Vagina (tissue), 2 donors: ENCODE measurements at regions not wholly inside any gene's neighbourhood (a gene's known extent, or its start where the extent isn't known, plus 50 kb on each side); places are given as distances from the start of the nearest gene placed in this dataset.

ENCODE experiments used
- DNase-seq, 2 donors: peaks; one replicate each; pipeline ENCODE4 v3.0.0-alpha.2; 2017; ENCODE audit errors: extremely low spot score in 2 of 2
- H3K27ac ChIP-seq: fragments of 200-600 bp; sonication (generic); one replicate; pipeline ENCODE4 v1.5.1; 2019
- H3K27me3 ChIP-seq: fragments of 200-600 bp; sonication (generic); one replicate; pipeline ENCODE4 v1.5.1; 2019
- H3K36me3 ChIP-seq, 2 donors: fragments of 200-600 bp; sonication (generic); one replicate each; pipeline ENCODE4 v1.5.1; 2017 to 2019
- H3K4me1 ChIP-seq: fragments of 200-600 bp; sonication (generic); one replicate; pipeline ENCODE4 v1.5.1; 2019
- H3K4me3 ChIP-seq, 2 donors: fragments of 200-600 bp; sonication (generic); 1 replicate in 1 of 2; 2 replicates in 1 of 2; pipeline ENCODE4 v1.5.1; 2016 to 2019
- H3K9me3 ChIP-seq: fragments of 200-600 bp; sonication (generic); one replicate; pipeline ENCODE4 v1.5.1; 2019
- POLR2A ChIP-seq, 2 donors: fragments of 450-650 bp; IDR thresholded peaks; one replicate each; pipeline ENCODE4 v1.6.1; 2017; ENCODE audit warnings: antibody characterized with exemption in 2 of 2, mild to moderate bottlenecking in 2 of 2, moderate library complexity in 2 of 2
- POLR2AphosphoS5 ChIP-seq, 2 donors: sonication (generic); formaldehyde crosslinking; IDR thresholded peaks; one replicate each; pipeline ENCODE4 v1.9.0; 2017; ENCODE audit warnings: antibody characterized with exemption in 2 of 2, mild to moderate bottlenecking in 2 of 2, low read depth in 1 of 2; ENCODE audit not compliant: insufficient read depth in 1 of 2
- intact Hi-C: fragments of 100-400 bp; cut with DNase I; formaldehyde crosslinking; loops from one replicate; pipeline ENCODE4 v1.15.1; 2023
- TF ChIP-seq, protein P1 (sequence below), 3 experiments: fragments of 450-650 bp in 2 of 3; fragments of 200-600 bp in 1 of 3; sonication (generic) in 1 of 3; IDR thresholded peaks; one replicate each; pipeline ENCODE4 v1.5.1; 2017 to 2019; ENCODE audit warnings: antibody characterized with exemption in 3 of 3, mild to moderate bottlenecking in 2 of 3, moderate library complexity in 2 of 3

- TF ChIP-seq POLR2A (IDR thresholded peaks at IDR 0.05): no peak
- Histone ChIP-seq H3K9me3 (no peaks in the 10 kb centered on the region), H3K4me1 (no peaks in the 10 kb centered on the region), H3K4me3 (no peak overlapping the region), H3K27me3 (no peaks in the 10 kb centered on the region), H3K36me3 (no peaks in the 10 kb centered on the region), H3K27ac (no peak overlapping the region)
- intact Hi-C loops: no loop called here
- DNase-seq: no peak
Measured at GRCh38 chr10:35909121-35909720, 267.1 kb upstream of the FZD8 start.

DNA sequence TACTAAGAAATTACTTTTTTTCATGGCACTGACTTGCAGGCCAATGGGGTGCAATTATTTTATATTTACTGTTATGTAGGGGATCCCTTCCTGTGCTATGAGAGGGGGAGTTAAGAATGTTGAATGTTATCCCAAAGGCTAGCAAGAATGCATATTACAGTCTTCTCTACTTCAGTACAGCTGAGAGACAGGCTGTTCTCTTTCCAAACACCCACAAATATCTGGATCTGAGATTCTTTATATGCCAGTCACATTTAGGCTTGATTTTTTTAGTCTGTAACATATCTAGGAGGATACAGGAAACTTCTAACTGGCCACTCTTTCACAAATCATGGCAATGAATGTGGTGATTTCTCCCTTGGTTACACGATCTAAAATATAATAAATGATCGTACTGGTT lies 266.4 kb upstream of the FZD8 start:
- Histone ChIP-seq H3K4me1 (no peaks in the 10 kb centered on the region), H3K27me3 (no peaks in the 10 kb centered on the region), H3K4me3 (no peak overlapping the region), H3K27ac (no peak overlapping the region), H3K36me3 (no peaks in the 10 kb centered on the region), H3K9me3 (no peaks in the 10 kb centered on the region)
- TF ChIP-seq, protein P1, sequence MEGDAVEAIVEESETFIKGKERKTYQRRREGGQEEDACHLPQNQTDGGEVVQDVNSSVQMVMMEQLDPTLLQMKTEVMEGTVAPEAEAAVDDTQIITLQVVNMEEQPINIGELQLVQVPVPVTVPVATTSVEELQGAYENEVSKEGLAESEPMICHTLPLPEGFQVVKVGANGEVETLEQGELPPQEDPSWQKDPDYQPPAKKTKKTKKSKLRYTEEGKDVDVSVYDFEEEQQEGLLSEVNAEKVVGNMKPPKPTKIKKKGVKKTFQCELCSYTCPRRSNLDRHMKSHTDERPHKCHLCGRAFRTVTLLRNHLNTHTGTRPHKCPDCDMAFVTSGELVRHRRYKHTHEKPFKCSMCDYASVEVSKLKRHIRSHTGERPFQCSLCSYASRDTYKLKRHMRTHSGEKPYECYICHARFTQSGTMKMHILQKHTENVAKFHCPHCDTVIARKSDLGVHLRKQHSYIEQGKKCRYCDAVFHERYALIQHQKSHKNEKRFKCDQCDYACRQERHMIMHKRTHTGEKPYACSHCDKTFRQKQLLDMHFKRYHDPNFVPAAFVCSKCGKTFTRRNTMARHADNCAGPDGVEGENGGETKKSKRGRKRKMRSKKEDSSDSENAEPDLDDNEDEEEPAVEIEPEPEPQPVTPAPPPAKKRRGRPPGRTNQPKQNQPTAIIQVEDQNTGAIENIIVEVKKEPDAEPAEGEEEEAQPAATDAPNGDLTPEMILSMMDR (IDR thresholded peaks at IDR 0.05): no peak
- intact Hi-C loops: no loop called here
- no peak for DNase-seq

DNA sequence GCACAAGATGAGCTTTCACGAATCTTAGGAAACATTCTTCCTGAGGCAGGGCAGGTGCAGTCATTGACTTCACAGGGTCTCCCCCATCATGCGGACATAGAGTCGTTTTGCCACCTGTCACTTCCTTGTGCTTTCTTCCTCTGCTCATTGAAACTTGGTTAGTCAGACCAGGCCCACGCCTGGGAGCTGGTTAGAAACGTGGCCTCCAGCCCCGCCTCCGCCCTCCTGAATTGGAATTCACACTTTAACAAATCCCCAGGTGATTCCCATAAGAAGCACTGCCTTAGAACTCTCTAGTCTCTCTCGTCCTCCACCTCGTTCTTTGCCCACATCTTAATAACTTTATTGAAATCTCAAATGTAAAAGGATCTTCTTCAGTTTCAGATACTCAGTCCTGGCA lies 265.5 kb upstream of the FZD8 start:
- no peak for DNase-seq
- H3K4me1 ChIP-seq: no peaks in the 10 kb centered on the region
- H3K4me3 ChIP-seq: no peak overlapping the region
- H3K9me3 ChIP-seq: no peaks in the 10 kb centered on the region
- no peak overlapping the region for H3K27ac ChIP-seq
- intact Hi-C loops: no loop called here
- no peaks in the 10 kb centered on the region for H3K27me3 ChIP-seq
- no peak for TF ChIP-seq POLR2A (IDR thresholded peaks at IDR 0.05)
- no peak for TF ChIP-seq POLR2AphosphoS5 (IDR thresholded peaks at IDR 0.05; ENCODE audit: insufficient read depth in 1 of 2, low read depth in 1 of 2)
- TF ChIP-seq, protein P1 (IDR thresholded peaks at IDR 0.05): no peak
- no peaks in the 10 kb centered on the region for H3K36me3 ChIP-seq

DNA sequence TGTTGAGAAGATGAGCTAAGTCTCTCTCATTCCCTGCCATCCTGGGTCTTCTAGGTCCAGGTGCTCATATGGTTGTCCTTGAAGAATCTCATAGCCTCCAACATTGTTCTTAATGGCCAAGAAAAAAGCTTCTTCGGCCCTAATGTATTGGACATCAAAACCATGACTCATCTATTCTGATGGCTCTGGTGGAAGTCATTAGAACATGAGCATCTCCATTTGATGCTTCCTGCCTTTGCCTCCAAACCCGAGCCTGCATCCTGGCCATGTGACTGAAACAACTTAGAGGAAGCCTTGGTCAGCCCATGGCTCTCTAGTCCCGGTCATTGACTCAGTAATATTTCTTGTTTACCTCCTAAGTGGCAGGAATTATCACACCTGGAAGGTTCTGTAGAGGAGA lies 264.1 kb upstream of the FZD8 start:
- Histone ChIP-seq H3K27ac (no peak overlapping the region), H3K4me1 (no peaks in the 10 kb centered on the region), H3K9me3 (no peaks in the 10 kb centered on the region), H3K36me3 (no peaks in the 10 kb centered on the region), H3K4me3 (no peak overlapping the region), H3K27me3 (no peaks in the 10 kb centered on the region)
- DNase-seq: no peak
- intact Hi-C loops: no loop called here
- TF ChIP-seq POLR2A (IDR thresholded peaks at IDR 0.05) (no peak), POLR2AphosphoS5 (IDR thresholded peaks at IDR 0.05; ENCODE audit: insufficient read depth in 1 of 2, low read depth in 1 of 2) (no peak)
- TF ChIP-seq, protein P1 (IDR thresholded peaks at IDR 0.05): no peak

GRCh38 chr10:35903021-35903420 lies 260.9 kb upstream of the FZD8 start:
- no peaks in the 10 kb centered on the region for H3K4me1 ChIP-seq
- no peak for DNase-seq
- H3K9me3 ChIP-seq: no peaks in the 10 kb centered on the region
- no peaks in the 10 kb centered on the region for H3K36me3 ChIP-seq
- no peak overlapping the region for H3K4me3 ChIP-seq
- H3K27me3 ChIP-seq: no peaks in the 10 kb centered on the region
- intact Hi-C loops: no loop called here
- no peak overlapping the region for H3K27ac ChIP-seq
- TF ChIP-seq POLR2A (IDR thresholded peaks at IDR 0.05): no peak
- no peak for TF ChIP-seq POLR2AphosphoS5 (IDR thresholded peaks at IDR 0.05; ENCODE audit: insufficient read depth in 1 of 2, low read depth in 1 of 2)
- TF ChIP-seq, protein P1 (IDR thresholded peaks at IDR 0.05): no peak
